Suprapubic skin (tissue), 3 donors: ENCODE measurements at regions not wholly inside any gene's neighbourhood (a gene's known extent, or its start where the extent isn't known, plus 50 kb on each side); places are given as distances from the start of the nearest gene placed in this dataset.

ENCODE experiments used
- POLR2AphosphoS5 ChIP-seq, 3 donors: sonication (generic); formaldehyde crosslinking; IDR thresholded peaks; one replicate each; pipeline ENCODE4 v1.6.1; 2017; ENCODE audit warnings: antibody characterized with exemption in 3 of 3
- TF ChIP-seq, protein P1 (sequence below), 2 donors: fragments of 200-600 bp in 1 of 2; fragments of 450-650 bp in 1 of 2; sonication (generic) in 1 of 2; IDR thresholded peaks; one replicate each; pipeline ENCODE4 v1.5.1; 2016 to 2019; ENCODE audit warnings: antibody characterized with exemption in 2 of 2, mild to moderate bottlenecking in 1 of 2, moderate library complexity in 1 of 2

DNA sequence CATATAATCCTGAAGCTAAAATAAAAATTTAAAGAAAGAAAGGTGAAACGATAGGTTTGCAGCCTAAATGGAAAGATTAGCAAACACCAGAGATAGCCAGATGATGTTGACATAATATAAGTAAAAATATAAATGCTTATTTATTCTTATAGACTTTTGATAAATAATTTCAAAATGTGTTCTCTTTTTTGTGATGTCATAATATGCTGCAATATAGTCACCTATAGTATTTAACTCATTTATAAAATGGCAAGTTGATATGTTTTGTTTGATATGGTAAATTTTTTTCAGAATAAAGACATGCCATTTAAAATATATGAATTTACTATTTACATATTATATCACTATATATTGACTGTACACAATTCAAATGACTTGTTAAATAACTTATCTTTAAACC is 813.4 kb downstream of the LRFN5 start:
- TF ChIP-seq, protein P1, sequence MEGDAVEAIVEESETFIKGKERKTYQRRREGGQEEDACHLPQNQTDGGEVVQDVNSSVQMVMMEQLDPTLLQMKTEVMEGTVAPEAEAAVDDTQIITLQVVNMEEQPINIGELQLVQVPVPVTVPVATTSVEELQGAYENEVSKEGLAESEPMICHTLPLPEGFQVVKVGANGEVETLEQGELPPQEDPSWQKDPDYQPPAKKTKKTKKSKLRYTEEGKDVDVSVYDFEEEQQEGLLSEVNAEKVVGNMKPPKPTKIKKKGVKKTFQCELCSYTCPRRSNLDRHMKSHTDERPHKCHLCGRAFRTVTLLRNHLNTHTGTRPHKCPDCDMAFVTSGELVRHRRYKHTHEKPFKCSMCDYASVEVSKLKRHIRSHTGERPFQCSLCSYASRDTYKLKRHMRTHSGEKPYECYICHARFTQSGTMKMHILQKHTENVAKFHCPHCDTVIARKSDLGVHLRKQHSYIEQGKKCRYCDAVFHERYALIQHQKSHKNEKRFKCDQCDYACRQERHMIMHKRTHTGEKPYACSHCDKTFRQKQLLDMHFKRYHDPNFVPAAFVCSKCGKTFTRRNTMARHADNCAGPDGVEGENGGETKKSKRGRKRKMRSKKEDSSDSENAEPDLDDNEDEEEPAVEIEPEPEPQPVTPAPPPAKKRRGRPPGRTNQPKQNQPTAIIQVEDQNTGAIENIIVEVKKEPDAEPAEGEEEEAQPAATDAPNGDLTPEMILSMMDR (IDR thresholded peaks at IDR 0.05): no peak
- no peak for TF ChIP-seq POLR2AphosphoS5 (IDR thresholded peaks at IDR 0.05)
